ENCODE measurements at regions not wholly inside any gene's neighbourhood (a gene's known extent, or its start where the extent isn't known, plus 50 kb on each side); places are given as distances from the start of the nearest gene placed in this dataset.

DNA sequence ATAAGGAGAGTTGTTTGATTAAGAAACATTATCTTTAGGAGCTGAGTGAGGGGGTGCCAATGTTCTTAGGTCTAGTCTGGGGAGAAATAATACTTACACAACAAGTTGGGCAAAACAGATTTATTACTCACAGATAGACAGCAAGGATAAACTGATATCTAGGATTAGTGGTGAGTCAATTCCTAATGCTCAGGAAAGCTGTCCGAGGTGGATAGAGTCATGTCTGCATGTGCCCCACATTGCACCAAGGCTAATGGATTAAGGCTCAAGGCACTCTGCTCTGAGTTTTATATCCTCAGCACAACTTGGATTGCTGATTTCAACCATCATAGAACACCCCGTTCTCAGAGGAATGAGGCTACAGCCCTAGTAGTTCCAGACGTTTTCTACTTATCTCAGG lies 1042.3 kb downstream of the OTOL1 start:
- TF ChIP-seq, protein P1, sequence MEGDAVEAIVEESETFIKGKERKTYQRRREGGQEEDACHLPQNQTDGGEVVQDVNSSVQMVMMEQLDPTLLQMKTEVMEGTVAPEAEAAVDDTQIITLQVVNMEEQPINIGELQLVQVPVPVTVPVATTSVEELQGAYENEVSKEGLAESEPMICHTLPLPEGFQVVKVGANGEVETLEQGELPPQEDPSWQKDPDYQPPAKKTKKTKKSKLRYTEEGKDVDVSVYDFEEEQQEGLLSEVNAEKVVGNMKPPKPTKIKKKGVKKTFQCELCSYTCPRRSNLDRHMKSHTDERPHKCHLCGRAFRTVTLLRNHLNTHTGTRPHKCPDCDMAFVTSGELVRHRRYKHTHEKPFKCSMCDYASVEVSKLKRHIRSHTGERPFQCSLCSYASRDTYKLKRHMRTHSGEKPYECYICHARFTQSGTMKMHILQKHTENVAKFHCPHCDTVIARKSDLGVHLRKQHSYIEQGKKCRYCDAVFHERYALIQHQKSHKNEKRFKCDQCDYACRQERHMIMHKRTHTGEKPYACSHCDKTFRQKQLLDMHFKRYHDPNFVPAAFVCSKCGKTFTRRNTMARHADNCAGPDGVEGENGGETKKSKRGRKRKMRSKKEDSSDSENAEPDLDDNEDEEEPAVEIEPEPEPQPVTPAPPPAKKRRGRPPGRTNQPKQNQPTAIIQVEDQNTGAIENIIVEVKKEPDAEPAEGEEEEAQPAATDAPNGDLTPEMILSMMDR (conservative IDR thresholded peaks at IDR 0.05 in 1 of 2, IDR thresholded peaks at IDR 0.05 in 1 of 2; ENCODE audit: low read depth in 1 of 2, low read length in 2 of 2) = no peak
- TF ChIP-seq EZH2 (IDR thresholded peaks at IDR 0.05; ENCODE audit: low read length, missing control alignments) = no peak
